Upper lobe of right lung (tissue), 1 donor: ENCODE measurements at regions not wholly inside any gene's neighbourhood (a gene's known extent, or its start where the extent isn't known, plus 50 kb on each side); places are given as distances from the start of the nearest gene placed in this dataset.

ENCODE experiments used
- ATAC-seq: fragments of 200-7000 bp; cut with Tn5 transposase; one replicate; pipeline ENCODE4 v1.9.1; 2020; ENCODE audit warnings: mild to moderate bottlenecking, moderate library complexity
- DNase-seq: peaks from one replicate; pipeline ENCODE4 v3.0.0-alpha.2; 2020
- H3K27ac ChIP-seq: fragments of 200-600 bp; one replicate; pipeline ENCODE4 v1.8.0; 2022
- H3K27me3 ChIP-seq: fragments of 200-600 bp; one replicate; pipeline ENCODE4 v1.8.0; 2022; ENCODE audit warnings: mild to moderate bottlenecking
- H3K36me3 ChIP-seq: fragments of 200-600 bp; one replicate; pipeline ENCODE4 v1.8.0; 2022
- H3K4me1 ChIP-seq: fragments of 200-600 bp; one replicate; pipeline ENCODE4 v1.8.0; 2022
- H3K4me3 ChIP-seq: fragments of 200-600 bp; one replicate; pipeline ENCODE4 v1.8.0; 2022; ENCODE audit warnings: mild to moderate bottlenecking
- H3K9me3 ChIP-seq: fragments of 200-600 bp; one replicate; pipeline ENCODE4 v1.8.0; 2022
- CTCF ChIP-seq: fragments of 200-600 bp; IDR thresholded peaks from one replicate; pipeline ENCODE4 v1.8.0; 2022; ENCODE audit warnings: antibody characterized with exemption
- intact Hi-C: fragments of 100-400 bp; cut with DNase I; formaldehyde crosslinking; loops from one replicate; pipeline ENCODE4 v1.11.0; 2022
- donor health status: DM: no; HTN: yes; CAD: no; lungs with severe emphysema.

GRCh38 chr18:56019156-56019555 is 431.2 kb upstream of the TCF4 start:
- no peak for TF ChIP-seq CTCF
- intact Hi-C loops = no loop called here
- Histone ChIP-seq H3K27ac (no peak overlapping the region), H3K9me3 (no peaks in the 10 kb centered on the region), H3K27me3 (no peaks in the 10 kb centered on the region), H3K4me3 (no peak overlapping the region), H3K36me3 (no peaks in the 10 kb centered on the region), H3K4me1 (no peaks in the 10 kb centered on the region)
- no peak for ATAC-seq
- no peak for DNase-seq

- Histone ChIP-seq H3K27me3 (no peaks in the 10 kb centered on the region), H3K4me1 (no peaks in the 10 kb centered on the region), H3K9me3 (no peaks in the 10 kb centered on the region), H3K4me3 (no peak overlapping the region), H3K36me3 (no peaks in the 10 kb centered on the region), H3K27ac (no peak overlapping the region)
- intact Hi-C loops = no loop called here
- no peak for DNase-seq
- no peak for TF ChIP-seq CTCF
- no peak for ATAC-seq
These were observed 421.4 kb upstream of the TCF4 start for GRCh38 chr18:56009411-56009810.

GRCh38 chr18:56003720-56004088 is 415.7 kb upstream of the TCF4 start:
- ATAC-seq (no peak), DNase-seq (no peak)
- no peaks in the 10 kb centered on the region for H3K36me3 ChIP-seq
- no peak overlapping the region for H3K27ac ChIP-seq
- no peaks in the 10 kb centered on the region for H3K4me1 ChIP-seq
- H3K9me3 ChIP-seq = no peaks in the 10 kb centered on the region
- H3K27me3 ChIP-seq = no peaks in the 10 kb centered on the region
- intact Hi-C loops = no loop called here
- no peak overlapping the region for H3K4me3 ChIP-seq
- TF ChIP-seq CTCF = no peak

GRCh38 chr18:56003009-56003719 is 415.2 kb upstream of the TCF4 start:
- Histone ChIP-seq H3K36me3 (no peaks in the 10 kb centered on the region), H3K27me3 (no peaks in the 10 kb centered on the region), H3K4me1 (no peaks in the 10 kb centered on the region), H3K4me3 (no peak overlapping the region), H3K9me3 (no peaks in the 10 kb centered on the region), H3K27ac (no peak overlapping the region)
- intact Hi-C loops = no loop called here
- ATAC-seq (no peak), DNase-seq (no peak)
- no peak for TF ChIP-seq CTCF

- no peak for DNase-seq
- intact Hi-C loops = no loop called here
- Histone ChIP-seq H3K9me3 (no peaks in the 10 kb centered on the region), H3K4me1 (no peaks in the 10 kb centered on the region), H3K27ac (no peak overlapping the region), H3K36me3 (no peaks in the 10 kb centered on the region), H3K27me3 (no peaks in the 10 kb centered on the region), H3K4me3 (no peak overlapping the region)
- ATAC-seq = no peak
- no peak for TF ChIP-seq CTCF
These were observed 413.6 kb upstream of the TCF4 start for GRCh38 chr18:56001576-56001975.

GRCh38 chr18:56000041-56000440 is 412.0 kb upstream of the TCF4 start:
- H3K4me3 ChIP-seq = no peak overlapping the region
- DNase-seq (no peak), ATAC-seq (no peak)

More at GRCh38 chr18:56000041-56000440, 412.0 kb upstream of the TCF4 start:
- H3K36me3 ChIP-seq = no peaks in the 10 kb centered on the region
- no peaks in the 10 kb centered on the region for H3K4me1 ChIP-seq
- no peaks in the 10 kb centered on the region for H3K9me3 ChIP-seq
- H3K27me3 ChIP-seq = no peaks in the 10 kb centered on the region
- TF ChIP-seq CTCF = no peak
- H3K27ac ChIP-seq = no peak overlapping the region
- intact Hi-C loops = no loop called here
